BE2C (cell line): ENCODE measurements at regions not wholly inside any gene's neighbourhood (a gene's known extent, or its start where the extent isn't known, plus 50 kb on each side); places are given as distances from the start of the nearest gene placed in this dataset.
A peak's percentile ranks its signal among the peaks of the same experiment; 100 is the strongest.

Experiments
- DNase-seq: peaks from one replicate; pipeline ENCODE4 v3.0.0-alpha.2; 2020
- H3K27me3 ChIP-seq: fragments of 250-450 bp; sonication (Bioruptor Pico); 2 replicates; pipeline ENCODE4 v1.5.1; 2020; ENCODE audit warnings: mild to moderate bottlenecking
- H3K36me3 ChIP-seq: fragments of 250-450 bp; sonication (Bioruptor Pico); 2 replicates; pipeline ENCODE4 v1.5.1; 2020; ENCODE audit warnings: mild to moderate bottlenecking
- H3K4me1 ChIP-seq: fragments of 250-450 bp; sonication (Bioruptor Pico); 2 replicates; pipeline ENCODE4 v1.5.1; 2020
- H3K4me3 ChIP-seq: 2 replicates; pipeline ENCODE4 v1.5.1; 2011; ENCODE audit warnings: low read depth, low read length
- H3K9me3 ChIP-seq: fragments of 250-450 bp; sonication (Bioruptor Pico); 2 replicates; pipeline ENCODE4 v1.5.1; 2020
- TF ChIP-seq, protein P1 (sequence below): IDR thresholded peaks from 2 replicates; pipeline ENCODE4 v1.5.1; 2012; ENCODE audit warnings: mild to moderate bottlenecking, low read depth, low read length

DNA sequence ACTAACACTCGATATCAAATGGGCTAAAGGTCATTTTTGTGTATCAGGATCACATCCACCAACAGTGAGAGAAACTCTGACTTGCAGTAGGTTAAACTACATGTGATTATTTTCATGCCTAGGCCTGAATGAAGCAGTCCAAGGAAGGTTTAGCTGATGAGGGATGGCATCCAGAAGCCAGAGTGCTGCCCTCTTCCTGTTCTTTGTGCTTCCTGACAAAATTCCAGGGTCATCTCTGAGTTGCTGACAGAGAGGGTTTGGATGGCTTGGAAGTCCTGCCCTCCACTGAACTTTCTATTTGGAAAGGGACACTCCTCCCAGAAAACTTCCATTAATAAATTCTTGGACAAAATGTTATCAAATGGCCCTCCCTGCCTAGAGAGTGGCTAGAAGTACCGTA, 728.3 kb upstream of the SLC10A2 start:
- Histone ChIP-seq H3K36me3 (no peaks in the 10 kb centered on the region), H3K4me1 (no peaks in the 10 kb centered on the region), H3K27me3 (no peaks in the 10 kb centered on the region), H3K9me3 (no peaks in the 10 kb centered on the region), H3K4me3 (no peak overlapping the region)
- DNase-seq = no peak
- TF ChIP-seq, protein P1, sequence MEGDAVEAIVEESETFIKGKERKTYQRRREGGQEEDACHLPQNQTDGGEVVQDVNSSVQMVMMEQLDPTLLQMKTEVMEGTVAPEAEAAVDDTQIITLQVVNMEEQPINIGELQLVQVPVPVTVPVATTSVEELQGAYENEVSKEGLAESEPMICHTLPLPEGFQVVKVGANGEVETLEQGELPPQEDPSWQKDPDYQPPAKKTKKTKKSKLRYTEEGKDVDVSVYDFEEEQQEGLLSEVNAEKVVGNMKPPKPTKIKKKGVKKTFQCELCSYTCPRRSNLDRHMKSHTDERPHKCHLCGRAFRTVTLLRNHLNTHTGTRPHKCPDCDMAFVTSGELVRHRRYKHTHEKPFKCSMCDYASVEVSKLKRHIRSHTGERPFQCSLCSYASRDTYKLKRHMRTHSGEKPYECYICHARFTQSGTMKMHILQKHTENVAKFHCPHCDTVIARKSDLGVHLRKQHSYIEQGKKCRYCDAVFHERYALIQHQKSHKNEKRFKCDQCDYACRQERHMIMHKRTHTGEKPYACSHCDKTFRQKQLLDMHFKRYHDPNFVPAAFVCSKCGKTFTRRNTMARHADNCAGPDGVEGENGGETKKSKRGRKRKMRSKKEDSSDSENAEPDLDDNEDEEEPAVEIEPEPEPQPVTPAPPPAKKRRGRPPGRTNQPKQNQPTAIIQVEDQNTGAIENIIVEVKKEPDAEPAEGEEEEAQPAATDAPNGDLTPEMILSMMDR = no peak

DNA sequence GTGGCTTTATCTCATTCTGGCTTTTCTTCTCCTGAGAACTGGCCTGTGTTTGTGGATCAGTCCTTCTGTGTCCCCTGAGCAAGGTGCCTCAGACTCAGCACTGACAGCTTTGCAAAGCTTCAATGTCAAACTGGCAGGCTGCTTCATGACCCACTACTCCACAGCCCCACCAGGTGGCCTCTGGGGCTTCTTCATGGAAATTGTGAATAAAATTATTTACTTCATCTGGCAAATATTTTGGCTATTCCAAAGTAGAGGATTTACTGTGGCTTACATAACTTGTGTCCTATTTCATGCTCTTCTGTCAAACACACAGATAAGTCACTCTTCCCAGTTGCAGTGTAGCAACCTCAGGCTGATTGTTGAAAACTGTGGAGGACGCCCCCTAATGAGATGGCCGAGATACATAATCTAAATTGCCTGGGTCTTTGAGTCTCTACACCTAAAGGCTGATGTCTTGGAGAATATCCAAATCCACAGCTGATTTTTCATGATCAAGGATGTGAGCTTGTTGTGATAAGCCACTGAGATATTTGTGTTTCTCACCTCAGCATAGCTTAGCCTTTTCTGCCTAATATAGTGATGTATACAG, 721.9 kb upstream of the SLC10A2 start:
- DNase-seq = peak; percentile 58
- H3K27me3 ChIP-seq = no peaks in the 10 kb centered on the region
- no peak overlapping the region for H3K4me3 ChIP-seq
- TF ChIP-seq, protein P1 = peak; percentile 72
- H3K36me3 ChIP-seq = no peaks in the 10 kb centered on the region
- H3K4me1 ChIP-seq = peaks cover 4% of the 10 kb centered on the region; the same call in 1 of the 2 replicates
- no peaks in the 10 kb centered on the region for H3K9me3 ChIP-seq

DNA sequence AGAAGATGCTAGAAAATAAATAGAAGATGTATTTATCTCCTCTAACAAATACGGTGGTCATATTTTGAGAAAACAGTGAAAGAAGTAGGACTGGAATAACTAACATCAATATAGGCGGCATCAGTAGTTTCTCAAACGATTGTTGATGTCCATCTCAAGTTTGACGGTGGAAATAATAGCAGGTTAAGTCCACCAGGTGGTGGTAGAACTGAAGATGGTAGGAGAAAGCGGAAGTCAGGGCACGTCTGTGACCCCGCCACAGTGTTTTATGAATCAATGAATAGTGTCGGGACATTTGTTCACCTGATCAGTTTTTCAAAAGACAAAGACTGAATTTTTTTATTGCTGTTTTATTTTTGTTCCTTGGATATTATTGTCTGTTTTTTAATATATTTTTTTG, 706.4 kb upstream of the SLC10A2 start:
- no peak for DNase-seq
- Histone ChIP-seq H3K9me3 (no peaks in the 10 kb centered on the region), H3K27me3 (no peaks in the 10 kb centered on the region), H3K4me3 (no peak overlapping the region), H3K4me1 (no peaks in the 10 kb centered on the region), H3K36me3 (no peaks in the 10 kb centered on the region)
- TF ChIP-seq, protein P1 = peak; percentile 46

DNA sequence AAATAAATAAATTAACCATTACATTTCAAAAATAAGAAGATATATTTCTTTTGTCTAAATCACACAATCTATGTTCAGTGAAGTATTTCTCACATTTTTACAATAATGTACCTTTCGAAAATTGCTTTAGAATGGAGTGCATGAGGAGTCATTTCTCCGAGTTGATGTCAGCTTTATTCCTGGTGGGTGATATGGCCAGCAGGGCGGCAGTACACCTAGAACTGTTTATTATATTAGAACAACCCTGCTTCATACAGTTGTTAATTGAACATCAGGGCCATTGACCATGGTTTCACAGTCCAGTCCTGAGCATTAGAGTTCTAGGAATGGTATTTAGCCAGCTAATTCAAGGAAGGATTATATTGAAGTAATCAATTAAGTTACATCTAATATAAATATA, 696.3 kb upstream of the SLC10A2 start:
- Histone ChIP-seq H3K27me3 (no peaks in the 10 kb centered on the region), H3K36me3 (no peaks in the 10 kb centered on the region), H3K4me1 (no peaks in the 10 kb centered on the region), H3K9me3 (no peaks in the 10 kb centered on the region), H3K4me3 (no peak overlapping the region)
- TF ChIP-seq, protein P1 = peak; percentile 40
- DNase-seq = no peak

DNA sequence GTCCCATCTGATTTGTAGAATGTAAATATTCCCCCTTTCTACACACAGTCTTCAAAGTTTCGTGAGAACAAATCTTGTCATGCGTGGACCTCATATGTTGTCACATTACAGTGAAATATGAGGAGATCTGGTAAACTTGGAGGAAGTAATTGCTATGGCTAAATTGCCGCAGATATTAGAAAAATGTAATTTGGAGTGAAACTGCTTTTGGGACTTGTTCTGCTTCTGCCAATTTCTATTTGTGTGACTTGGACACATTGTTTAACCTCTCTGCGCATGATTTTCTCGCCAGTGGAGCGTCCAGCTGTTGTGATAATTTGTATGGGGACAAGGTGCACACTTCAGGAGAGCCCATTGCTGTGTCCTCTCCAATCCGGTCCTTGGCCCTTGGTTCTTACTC, 693.1 kb upstream of the SLC10A2 start:
- H3K27me3 ChIP-seq = no peaks in the 10 kb centered on the region
- H3K9me3 ChIP-seq = no peaks in the 10 kb centered on the region
- TF ChIP-seq, protein P1 = no peak
- H3K4me1 ChIP-seq = no peaks in the 10 kb centered on the region
- H3K4me3 ChIP-seq = no peak overlapping the region
- DNase-seq = no peak
- H3K36me3 ChIP-seq = no peaks in the 10 kb centered on the region

DNA sequence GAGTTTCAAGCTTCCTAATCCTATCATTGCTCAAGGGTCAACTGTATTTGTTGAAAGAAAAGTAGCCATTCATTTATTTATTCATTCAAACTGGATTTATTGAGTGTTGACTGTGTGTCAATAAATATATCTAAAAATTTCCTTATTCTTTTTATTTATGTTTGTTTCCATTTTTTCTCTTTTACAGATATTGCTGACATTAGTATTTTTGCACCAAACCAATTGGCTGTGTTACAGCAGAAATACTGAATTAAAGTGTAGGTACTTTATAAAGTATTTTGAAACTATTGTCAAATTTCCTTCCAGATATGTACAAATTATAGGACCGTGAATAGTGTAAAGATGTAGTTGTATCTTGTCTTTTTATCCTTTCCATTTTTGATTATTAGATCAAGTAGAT, 692.0 kb upstream of the SLC10A2 start:
- H3K4me3 ChIP-seq = no peak overlapping the region
- no peaks in the 10 kb centered on the region for H3K9me3 ChIP-seq
- no peak for DNase-seq
- no peaks in the 10 kb centered on the region for H3K36me3 ChIP-seq
- TF ChIP-seq, protein P1 = no peak
- no peaks in the 10 kb centered on the region for H3K27me3 ChIP-seq
- no peaks in the 10 kb centered on the region for H3K4me1 ChIP-seq
